Liver (tissue), 8 donors: ENCODE measurements at regions not wholly inside any gene's neighbourhood (a gene's known extent, or its start where the extent isn't known, plus 50 kb on each side); places are given as distances from the start of the nearest gene placed in this dataset.

Source experiments
- DNase-seq: peaks from one replicate; pipeline ENCODE4 v3.0.0-alpha.2; 2017; ENCODE audit warnings: low spot score
- H3K27ac ChIP-seq, 2 donors: one replicate each; pipeline ENCODE4 v1.7.0; 2013; ENCODE audit warnings: inconsistent platforms in 2 of 2, low read length in 2 of 2, control low read depth in 1 of 2, low read depth in 1 of 2, mild to moderate bottlenecking in 1 of 2
- H3K27me3 ChIP-seq, 4 donors: one replicate each; pipeline versions ENCODE4 v1.6.1 to v1.7.0; 2013; ENCODE audit warnings: low read length in 3 of 4, inconsistent platforms in 1 of 4, mild to moderate bottlenecking in 1 of 4, moderate library complexity in 1 of 4; ENCODE audit not compliant: control insufficient read depth in 4 of 4, insufficient read depth in 4 of 4
- H3K36me3 ChIP-seq, 4 donors: one replicate each; pipeline versions ENCODE4 v1.6.1 to v1.7.0; 2013; ENCODE audit warnings: low read length in 3 of 4, mild to moderate bottlenecking in 3 of 4, low read depth in 1 of 4, moderate library complexity in 1 of 4; ENCODE audit not compliant: control insufficient read depth in 4 of 4, insufficient read depth in 3 of 4
- H3K4me1 ChIP-seq, 4 donors: one replicate each; pipeline versions ENCODE4 v1.6.1 to v1.7.0; 2013; ENCODE audit warnings: low read length in 3 of 4, mild to moderate bottlenecking in 3 of 4, moderate library complexity in 1 of 4; ENCODE audit not compliant: control insufficient read depth in 4 of 4, insufficient read depth in 4 of 4
- H3K4me3 ChIP-seq, 3 donors: one replicate each; pipeline versions ENCODE4 v1.6.1 to v1.7.0; 2013; ENCODE audit warnings: low read length in 3 of 3, control low read depth in 1 of 3, low read depth in 1 of 3, mild to moderate bottlenecking in 1 of 3
- H3K9ac ChIP-seq, 2 donors: one replicate each; pipeline ENCODE4 v1.7.0; 2013; ENCODE audit warnings: low read length in 2 of 2, mild to moderate bottlenecking in 2 of 2, moderate library complexity in 2 of 2, control low read depth in 1 of 2, low read depth in 1 of 2
- H3K9me3 ChIP-seq, 4 donors: one replicate each; pipeline versions ENCODE4 v1.6.1 to v1.7.0; 2013; ENCODE audit warnings: low read length in 3 of 4; ENCODE audit not compliant: control insufficient read depth in 4 of 4
- ATF3 ChIP-seq: IDR thresholded peaks from 2 replicates; pipeline ENCODE4 v1.6.1; 2016; ENCODE audit warnings: antibody characterized with exemption
- CTCF ChIP-seq: fragments of 150-350 bp; IDR thresholded peaks from 2 replicates; pipeline ENCODE4 v1.5.1; 2017; ENCODE audit warnings: improper control_type of control experiment, low read depth, low read length; ENCODE audit not compliant: missing input control
- EGR1 ChIP-seq, 2 donors: IDR thresholded peaks; 2 replicates each; pipeline ENCODE4 v1.6.1; 2016 to 2018; ENCODE audit warnings: antibody characterized with exemption in 2 of 2, low read depth in 2 of 2
- FOXA1 ChIP-seq: IDR thresholded peaks from 2 replicates; pipeline ENCODE4 v1.6.1; 2016; ENCODE audit warnings: antibody characterized with exemption
- FOXA2 ChIP-seq: IDR thresholded peaks from 2 replicates; pipeline ENCODE4 v1.6.1; 2016; ENCODE audit warnings: antibody characterized with exemption
- GABPA ChIP-seq, 2 donors: IDR thresholded peaks in 1 of 2; conservative IDR thresholded peaks in 1 of 2; 2 replicates each; pipeline ENCODE4 v1.6.1; 2016; ENCODE audit warnings: antibody characterized with exemption in 2 of 2, mild to moderate bottlenecking in 1 of 2, moderate library complexity in 1 of 2
- HNF4A ChIP-seq, 2 donors: conservative IDR thresholded peaks; 2 replicates each; pipeline ENCODE4 v1.6.1; 2016; ENCODE audit warnings: antibody characterized with exemption in 2 of 2, mild to moderate bottlenecking in 2 of 2
- HNF4G ChIP-seq: IDR thresholded peaks from 2 replicates; pipeline ENCODE4 v1.6.1; 2016; ENCODE audit warnings: antibody characterized with exemption
- JUND ChIP-seq, 2 donors: IDR thresholded peaks; 2 replicates each; pipeline ENCODE4 v1.6.1; 2016; ENCODE audit warnings: antibody characterized with exemption in 2 of 2
- MAX ChIP-seq: IDR thresholded peaks from 2 replicates; pipeline ENCODE4 v1.6.1; 2016; ENCODE audit warnings: antibody characterized with exemption
- NR2F2 ChIP-seq: IDR thresholded peaks from 2 replicates; pipeline ENCODE4 v1.6.1; 2016; ENCODE audit warnings: antibody characterized with exemption
- RAD21 ChIP-seq, 2 donors: IDR thresholded peaks; 2 replicates each; pipeline ENCODE4 v1.6.1; 2016; ENCODE audit warnings: antibody characterized with exemption in 2 of 2, mild to moderate bottlenecking in 2 of 2
- REST ChIP-seq: IDR thresholded peaks from 2 replicates; pipeline ENCODE4 v1.6.1; 2016; ENCODE audit warnings: antibody characterized with exemption, mild to moderate bottlenecking
- RXRA ChIP-seq, 2 donors: IDR thresholded peaks; 2 replicates each; pipeline ENCODE4 v1.6.1; 2017 to 2018; ENCODE audit warnings: antibody characterized with exemption in 2 of 2, mild to moderate bottlenecking in 1 of 2
- SP1 ChIP-seq: IDR thresholded peaks from 2 replicates; pipeline ENCODE4 v1.6.1; 2018; ENCODE audit warnings: antibody characterized with exemption, mild to moderate bottlenecking
- TAF1 ChIP-seq: conservative IDR thresholded peaks from 2 replicates; pipeline ENCODE4 v1.6.1; 2016; ENCODE audit warnings: antibody characterized with exemption, mild to moderate bottlenecking
- YY1 ChIP-seq: IDR thresholded peaks from 2 replicates; pipeline ENCODE4 v1.6.1; 2016; ENCODE audit warnings: antibody characterized with exemption, mild to moderate bottlenecking
- WGBS: extraction: QIAGEN DNeasy Blood & Tissue Kit; methylation state at CpG from one replicate; pipeline ENCODE4 v1.1.7; 2013; 5-methylcytosine and 5-hydroxymethylcytosine counted together
- donor health status: healthy.
- donor health status: healthy.
- donor health status: healthy.
- donor health status: healthy.
- donor health status: healthy.

GRCh38 chr21:19992540-19992939, 1005.7 kb upstream of the NCAM2 start (continued):
- TF ChIP-seq REST (no peak), ATF3 (no peak), NR2F2 (no peak)

- Histone ChIP-seq H3K27ac (no peak overlapping the region), H3K4me1 (no peaks in the 10 kb centered on the region), H3K9ac (no peak overlapping the region), H3K36me3 (no peaks in the 10 kb centered on the region), H3K27me3 (no peaks in the 10 kb centered on the region), H3K4me3 (no peak overlapping the region), H3K9me3 (no peaks in the 10 kb centered on the region)
- no peak for DNase-seq
- no peak for TF ChIP-seq CTCF
- no peak for TF ChIP-seq GABPA (IDR thresholded peaks at IDR 0.05 in 1 of 2, conservative IDR thresholded peaks at IDR 0.05 in 1 of 2)
- TF ChIP-seq MAX, result no peak
- no peak for TF ChIP-seq NR2F2
- no peak for TF ChIP-seq HNF4A (conservative IDR thresholded peaks at IDR 0.05)
- no peak for TF ChIP-seq ATF3
- TF ChIP-seq EGR1 (IDR thresholded peaks at IDR 0.05; ENCODE audit: low read depth in 2 of 2), result no peak
- no peak for TF ChIP-seq RAD21 (IDR thresholded peaks at IDR 0.05)
- TF ChIP-seq SP1, result no peak
- TF ChIP-seq FOXA1, result no peak
- no peak for TF ChIP-seq TAF1
- TF ChIP-seq YY1, result no peak
- no peak for TF ChIP-seq JUND (IDR thresholded peaks at IDR 0.05)
- no peak for TF ChIP-seq RXRA (IDR thresholded peaks at IDR 0.05)
- no peak for TF ChIP-seq FOXA2
- 74% methylated on average over 4 of the region's 4 CpGs for WGBS
These were observed 1004.9 kb upstream of the NCAM2 start for GRCh38 chr21:19993268-19993667.

- Histone ChIP-seq H3K27ac (no peak overlapping the region), H3K9ac (no peak overlapping the region), H3K4me1 (no peaks in the 10 kb centered on the region), H3K4me3 (no peak overlapping the region), H3K9me3 (no peaks in the 10 kb centered on the region), H3K36me3 (no peaks in the 10 kb centered on the region), H3K27me3 (no peaks in the 10 kb centered on the region)
- WGBS, result 49% methylated on average over 7 of the region's 7 CpGs
- no peak for DNase-seq
- no peak for TF ChIP-seq RAD21 (IDR thresholded peaks at IDR 0.05)
- TF ChIP-seq MAX, result no peak
- no peak for TF ChIP-seq GABPA (IDR thresholded peaks at IDR 0.05 in 1 of 2, conservative IDR thresholded peaks at IDR 0.05 in 1 of 2)
- TF ChIP-seq CTCF, result no peak
- no peak for TF ChIP-seq EGR1 (IDR thresholded peaks at IDR 0.05; ENCODE audit: low read depth in 2 of 2)
- no peak for TF ChIP-seq JUND (IDR thresholded peaks at IDR 0.05)
- TF ChIP-seq REST, result no peak
- no peak for TF ChIP-seq NR2F2
- TF ChIP-seq HNF4G, result no peak
- TF ChIP-seq FOXA1, result no peak
- no peak for TF ChIP-seq SP1
These were observed 1003.0 kb upstream of the NCAM2 start for GRCh38 chr21:19995253-19995652.
